LoVo (cell line): ENCODE measurements at regions not wholly inside any gene's neighbourhood (a gene's known extent, or its start where the extent isn't known, plus 50 kb on each side); places are given as distances from the start of the nearest gene placed in this dataset.
"Not testable (repeated sequence)": the region's sequence is repeated elsewhere in the genome, so short reads cannot be mapped to it uniquely, and the experiment has no call there.

Experiments used
- DNase-seq: peaks from one replicate; pipeline ENCODE4 v3.0.0-alpha.2; 2016; ENCODE audit warnings: low spot score

GRCh38 chr6:112936079-112936472 lies 588.9 kb downstream of the RFPL4B start:
- no peak for DNase-seq

- no peak for DNase-seq
Observed at GRCh38 chr6:112936504-112936903, 589.4 kb downstream of the RFPL4B start.

DNA sequence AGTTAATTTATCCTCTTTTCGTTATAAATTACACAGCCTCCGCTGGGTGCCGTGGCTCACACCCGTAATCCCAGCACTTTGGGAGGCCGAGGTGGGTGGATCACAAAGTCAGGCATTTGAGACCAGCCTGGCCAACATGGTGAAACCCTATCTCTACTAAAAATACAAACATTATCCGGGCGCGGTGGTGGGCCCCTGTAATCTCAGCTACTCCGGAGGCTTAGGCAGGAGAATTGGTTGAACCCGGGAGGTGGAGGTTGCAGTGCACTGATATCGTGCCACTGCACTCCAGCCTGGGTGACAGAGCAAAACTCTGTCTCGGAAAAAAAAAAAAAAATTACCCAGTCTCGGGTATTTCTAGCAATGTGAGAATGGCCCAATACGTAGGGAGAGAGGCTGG lies 590.6 kb downstream of the RFPL4B start:
- not testable (repeated sequence) for DNase-seq

DNA sequence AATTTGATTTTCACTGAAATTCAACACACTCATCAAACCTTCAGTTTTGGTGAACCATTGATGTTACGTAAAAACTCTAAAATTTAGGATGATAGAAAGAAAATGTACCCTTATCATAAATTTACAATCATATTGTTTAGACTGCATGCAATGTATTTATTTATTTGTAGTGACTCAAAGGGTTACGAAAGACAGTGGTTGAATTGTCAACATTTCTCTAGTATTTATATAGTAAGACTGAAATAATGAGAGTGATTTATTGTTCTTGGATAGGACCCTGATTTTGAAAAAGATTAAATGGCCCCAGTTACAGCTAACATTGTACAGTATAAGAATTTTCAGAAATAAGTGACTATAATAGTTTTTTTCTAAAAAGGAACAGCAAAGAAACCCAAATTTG lies 591.5 kb downstream of the RFPL4B start:
- DNase-seq, result no peak

DNA sequence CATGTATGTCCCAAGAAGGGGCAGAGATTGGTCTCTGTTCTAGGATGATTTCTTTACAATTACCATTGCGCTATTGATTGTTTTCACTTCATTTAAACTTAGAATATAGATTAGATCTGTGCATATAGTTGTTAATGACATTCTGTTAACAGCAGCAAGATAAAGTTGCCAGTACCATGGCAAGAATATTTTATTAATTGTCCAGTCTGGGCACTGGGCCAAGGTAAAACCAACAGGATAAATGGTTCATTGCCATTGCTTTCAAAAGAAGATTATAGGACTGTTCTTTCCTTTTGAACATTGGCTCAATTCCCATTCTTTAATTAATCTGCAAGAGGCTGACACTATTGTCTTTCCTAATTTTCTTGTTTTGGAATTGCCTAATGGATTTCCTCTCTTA lies 592.4 kb downstream of the RFPL4B start:
- DNase-seq, result no peak

DNA sequence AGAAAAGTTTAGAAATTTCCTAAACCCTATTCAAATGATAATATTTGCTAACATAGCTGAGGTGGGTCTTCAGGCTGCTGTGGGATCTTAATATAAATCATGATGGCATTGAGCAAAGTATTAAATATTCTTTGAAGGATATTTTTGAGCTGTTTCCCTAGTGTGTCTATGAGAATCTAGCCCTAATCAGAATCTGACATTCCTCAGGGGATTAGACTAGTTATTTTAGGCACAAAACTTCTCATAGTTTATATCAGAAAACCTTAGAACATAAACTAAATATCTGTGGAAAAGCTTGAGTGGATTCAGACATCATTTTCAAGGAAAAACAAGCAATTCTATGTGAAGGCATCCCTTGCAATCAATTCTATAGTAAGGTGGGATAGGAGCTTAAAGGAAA lies 594.5 kb downstream of the RFPL4B start:
- DNase-seq, result no peak

- DNase-seq, result no peak
Observed at GRCh38 chr6:112946051-112946450, 598.9 kb downstream of the RFPL4B start.

- no peak for DNase-seq
Observed at GRCh38 chr6:112947507-112947906, 600.4 kb downstream of the RFPL4B start.

DNA sequence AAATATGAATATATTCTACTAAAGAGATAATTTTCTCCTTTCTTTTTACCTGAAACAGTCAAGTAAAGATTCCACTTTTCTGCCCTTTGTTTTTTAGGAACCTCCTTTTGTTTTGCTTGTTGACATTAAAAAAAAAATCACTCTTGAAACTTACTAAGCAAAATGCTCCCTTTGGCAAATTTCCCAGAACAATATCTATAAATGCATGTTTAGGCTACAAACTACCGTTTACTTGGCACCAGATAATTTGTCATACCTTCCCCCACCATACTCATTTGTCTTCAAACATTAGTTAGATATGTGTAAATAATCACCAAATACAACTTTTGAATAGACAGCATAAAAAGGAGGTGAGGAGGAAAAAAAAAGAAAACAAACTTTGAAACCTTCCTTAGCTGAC lies 604.7 kb downstream of the RFPL4B start:
- DNase-seq, result no peak

- not testable (repeated sequence) for DNase-seq
Observed at GRCh38 chr6:112955743-112956142, 608.6 kb downstream of the RFPL4B start.

GRCh38 chr6:112956696-112957535 lies 609.8 kb downstream of the RFPL4B start:
- DNase-seq, result no peak

DNA sequence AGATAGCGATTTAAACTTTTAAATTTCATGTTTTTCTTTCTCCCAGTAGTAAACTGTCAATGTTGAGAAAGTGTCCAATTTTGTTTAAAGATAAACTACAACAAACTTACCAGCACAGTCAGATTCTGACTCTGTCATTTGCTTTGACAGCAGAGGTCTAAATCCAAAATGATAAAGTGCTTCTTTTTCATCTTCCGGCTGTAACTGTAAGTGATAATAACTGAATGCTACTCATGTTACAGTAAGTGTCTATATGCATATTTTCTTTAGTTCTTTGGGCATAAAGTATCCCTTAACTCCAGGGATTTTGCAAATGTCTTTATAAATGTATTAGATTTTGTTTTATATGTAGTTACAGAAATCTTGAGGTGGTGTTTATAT lies 610.4 kb downstream of the RFPL4B start:
- DNase-seq, result no peak

DNA sequence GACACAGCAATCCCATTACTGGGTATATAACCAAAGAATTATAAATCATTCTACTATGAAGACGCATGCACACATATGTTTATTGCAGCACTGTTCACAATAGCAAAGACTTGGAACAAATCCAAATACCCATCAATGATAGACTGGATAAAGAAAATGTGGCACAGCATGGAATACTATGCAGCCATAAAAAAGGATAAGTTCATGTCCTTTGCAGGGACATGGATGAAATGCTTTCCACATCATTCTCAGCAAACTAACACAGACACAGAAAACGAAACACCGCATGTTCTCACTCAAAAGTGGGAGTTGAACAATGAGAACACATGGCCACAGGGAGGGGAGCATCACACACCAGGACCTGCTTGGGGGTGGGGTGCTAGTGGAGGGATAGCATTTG lies 613.0 kb downstream of the RFPL4B start:
- not testable (repeated sequence) for DNase-seq

DNA sequence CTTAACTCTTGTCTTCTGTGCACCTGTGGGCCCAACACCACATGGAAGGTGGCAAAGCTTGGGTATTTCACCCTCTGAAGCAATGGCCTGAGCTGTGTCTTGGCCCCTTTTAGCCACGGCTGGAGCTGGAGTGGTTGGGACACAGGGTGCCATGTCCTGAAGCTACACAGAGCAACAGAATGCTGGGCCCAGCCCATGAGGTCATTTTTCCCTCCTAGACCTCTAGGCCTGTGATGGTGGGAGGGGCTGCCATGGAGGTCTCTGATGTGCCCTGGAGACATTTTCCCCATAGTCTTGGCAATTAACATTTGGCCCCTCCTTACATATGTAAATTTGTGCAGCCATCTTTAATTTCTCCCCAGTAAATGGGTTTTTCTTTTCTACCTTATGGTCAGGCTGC lies 620.8 kb downstream of the RFPL4B start:
- no peak for DNase-seq

DNA sequence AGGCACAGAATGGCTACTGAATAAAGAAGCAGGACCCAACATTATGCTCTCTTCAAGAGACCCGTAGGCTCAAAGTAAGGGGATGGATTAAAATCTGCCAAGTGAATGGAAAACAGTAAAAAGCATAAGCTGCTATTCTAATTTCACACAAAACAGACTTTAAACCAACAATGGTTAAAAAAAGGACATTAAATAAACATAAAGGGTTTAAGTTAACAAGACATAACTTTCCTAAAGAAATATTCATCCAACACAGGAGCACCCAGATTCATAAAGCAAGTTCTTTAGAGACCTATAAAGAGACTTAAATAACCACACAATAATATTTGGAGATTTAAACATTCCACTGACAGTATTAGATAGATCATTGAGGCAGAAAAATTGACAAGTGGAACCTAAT lies 624.5 kb downstream of the RFPL4B start:
- no peak for DNase-seq

DNA sequence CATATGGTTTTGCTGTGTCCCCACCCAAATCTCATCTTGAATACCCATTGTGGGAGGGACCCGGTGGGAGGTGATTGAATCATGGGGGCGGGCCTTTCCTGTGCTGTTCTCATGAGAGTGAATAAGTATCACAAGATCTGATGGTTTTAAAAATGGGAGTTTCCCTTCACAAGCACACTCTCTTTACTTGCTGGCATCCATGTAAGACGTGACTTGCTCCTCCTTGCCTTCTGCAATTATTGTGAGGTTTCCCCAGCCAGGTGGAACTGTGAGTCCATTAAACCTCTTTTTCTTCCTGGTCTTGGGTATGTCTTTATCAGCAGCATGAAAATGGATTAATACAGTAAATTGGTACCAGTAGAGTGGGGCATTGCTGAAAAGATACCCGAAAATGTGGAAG lies 627.8 kb downstream of the RFPL4B start:
- DNase-seq, result not testable (repeated sequence)

DNA sequence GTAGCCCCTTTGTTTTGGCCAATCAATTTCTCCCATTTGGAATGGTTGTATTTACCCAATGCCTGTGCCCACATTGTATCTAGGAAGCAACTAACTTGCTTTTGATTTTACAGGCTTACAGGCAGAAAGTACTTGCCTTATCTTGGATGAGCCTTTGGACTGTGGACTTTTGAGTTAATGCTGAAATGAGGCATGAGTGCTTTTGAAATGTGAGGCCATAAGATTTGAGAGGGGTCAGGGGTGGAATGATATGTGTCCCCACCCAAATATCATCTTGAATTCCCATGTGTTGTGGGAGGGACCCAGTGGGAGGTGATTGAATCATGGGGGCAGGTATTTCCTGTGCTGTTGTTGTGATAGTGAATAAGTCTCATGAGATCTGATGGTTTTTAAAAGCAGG lies 629.4 kb downstream of the RFPL4B start:
- DNase-seq, result not testable (repeated sequence)

DNA sequence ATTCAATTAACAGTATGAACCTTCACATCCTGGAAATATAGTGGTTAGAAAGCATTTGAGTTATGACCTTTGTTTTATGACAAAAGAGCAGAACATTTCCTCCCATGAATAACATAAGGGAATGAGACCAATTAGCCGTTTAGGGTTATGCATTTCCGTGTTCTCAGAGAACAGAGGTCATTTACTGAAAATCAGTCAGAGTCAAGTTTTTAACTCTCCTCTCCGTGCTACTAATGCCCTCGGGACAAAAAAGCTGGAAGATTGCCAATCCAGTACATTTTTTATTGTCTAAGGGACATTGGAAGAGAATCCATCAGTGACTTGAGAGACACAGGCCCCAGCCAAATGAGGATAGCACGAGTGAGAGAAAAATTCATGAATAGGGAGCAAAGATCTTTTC lies 632.7 kb downstream of the RFPL4B start:
- DNase-seq, result peak; percentile 74

DNA sequence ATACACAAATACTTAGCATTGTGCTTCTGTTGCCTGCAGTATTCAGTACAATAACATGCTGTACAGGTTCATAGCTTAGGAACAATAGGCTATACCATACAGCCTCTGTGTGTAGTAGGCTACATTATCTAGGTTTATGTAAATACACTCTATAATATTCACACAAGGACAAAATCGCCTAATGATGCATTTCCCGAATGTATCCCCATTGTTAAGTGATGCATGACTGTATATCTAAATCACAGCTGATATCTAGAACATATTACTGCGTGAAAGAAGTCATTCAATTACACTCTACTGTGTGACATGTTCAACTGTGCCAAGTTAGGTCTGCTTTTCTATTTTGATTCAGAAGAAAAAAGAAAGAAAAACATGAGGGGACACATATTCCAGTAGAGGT lies 633.5 kb downstream of the RFPL4B start:
- DNase-seq, result no peak

DNA sequence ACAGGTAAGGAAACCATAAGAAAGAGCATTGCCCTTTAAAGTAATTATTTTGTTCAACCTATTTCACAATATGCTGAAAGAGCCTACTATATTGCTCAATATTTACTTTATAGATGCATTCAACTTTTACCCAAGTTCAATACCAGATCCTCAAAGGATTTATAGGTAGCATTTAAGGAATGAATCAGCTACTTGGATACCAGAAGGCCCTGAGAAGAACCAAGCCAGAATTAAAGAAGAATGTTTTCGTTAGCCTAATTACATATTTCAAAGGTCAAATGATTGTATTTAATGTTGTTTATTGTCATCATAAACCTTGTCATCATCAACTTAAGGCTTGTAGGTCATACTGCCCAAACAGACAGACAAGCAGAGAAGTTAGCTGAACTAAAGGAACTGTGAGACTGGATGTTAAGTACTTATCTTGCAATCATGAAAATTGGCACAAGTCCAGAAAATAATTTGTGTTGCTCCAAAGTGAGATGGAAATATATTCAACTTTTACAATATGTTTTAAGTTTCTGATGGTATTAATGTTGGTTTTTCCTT lies 636.7 kb downstream of the RFPL4B start:
- DNase-seq, result peak; percentile 80

DNA sequence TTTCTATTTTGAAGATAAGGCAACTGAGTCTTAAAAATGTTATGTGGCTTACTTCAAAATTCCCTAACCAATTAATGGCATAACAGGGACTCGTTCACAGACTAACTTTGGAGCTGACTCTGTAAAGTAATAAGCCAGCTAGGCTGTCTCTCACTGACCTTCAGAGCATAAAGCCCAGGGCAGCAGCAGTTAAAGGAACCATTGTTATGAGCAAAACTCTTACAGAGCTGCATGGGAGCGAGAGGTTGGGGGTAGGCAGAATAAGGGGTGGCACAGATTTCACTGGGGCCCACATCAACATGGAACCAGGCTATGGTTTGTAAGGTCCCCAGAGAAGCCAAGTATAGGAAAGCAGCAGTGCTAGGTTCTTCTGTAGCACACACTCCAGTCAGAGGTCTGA lies 637.8 kb downstream of the RFPL4B start:
- no peak for DNase-seq

DNA sequence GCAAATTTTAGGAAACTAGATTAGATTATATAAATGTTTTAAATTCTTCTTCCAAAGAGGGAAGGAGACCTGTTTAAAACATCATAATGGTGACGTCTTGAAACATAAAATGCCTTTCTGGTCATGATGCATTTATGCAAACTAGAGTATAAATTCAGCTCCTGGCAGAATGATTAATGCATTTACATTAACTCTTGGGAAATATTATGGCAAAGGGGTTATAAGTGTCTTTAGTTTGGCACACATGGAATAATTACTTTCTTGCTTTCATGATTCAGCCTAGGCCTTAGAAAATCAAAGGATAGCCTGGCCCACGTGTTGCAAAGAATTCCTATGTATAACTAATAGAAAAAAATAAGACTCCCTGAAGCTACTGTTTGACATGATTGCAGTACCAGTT lies 639.2 kb downstream of the RFPL4B start:
- no peak for DNase-seq

DNA sequence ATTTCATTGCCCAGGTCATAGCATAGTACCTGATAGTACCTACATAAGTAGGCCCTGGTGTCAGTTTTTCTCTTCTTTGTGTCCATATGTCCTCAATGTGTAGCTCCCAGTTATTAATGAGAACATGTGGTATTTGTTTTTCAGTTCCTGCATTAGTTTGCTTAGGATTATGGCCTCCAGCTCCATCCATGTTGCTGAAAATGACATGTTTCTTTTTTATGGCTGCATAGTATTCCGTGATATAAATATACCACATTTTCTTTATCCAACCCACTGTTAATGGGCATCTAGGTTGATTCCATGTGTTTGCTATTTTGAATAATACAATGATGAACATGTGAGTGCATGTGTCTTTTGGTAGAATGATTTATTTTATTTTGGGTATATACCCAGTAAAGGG lies 641.6 kb downstream of the RFPL4B start:
- DNase-seq, result no peak

GRCh38 chr6:112990971-112991370 lies 643.8 kb downstream of the RFPL4B start:
- no peak for DNase-seq
